ENCODE measurements at regions not wholly inside any gene's neighbourhood (a gene's known extent, or its start where the extent isn't known, plus 50 kb on each side); places are given as distances from the start of the nearest gene placed in this dataset.
"Not testable (repeated sequence)": the region's sequence is repeated elsewhere in the genome, so short reads cannot be mapped to it uniquely, and the experiment has no call there.

DNA sequence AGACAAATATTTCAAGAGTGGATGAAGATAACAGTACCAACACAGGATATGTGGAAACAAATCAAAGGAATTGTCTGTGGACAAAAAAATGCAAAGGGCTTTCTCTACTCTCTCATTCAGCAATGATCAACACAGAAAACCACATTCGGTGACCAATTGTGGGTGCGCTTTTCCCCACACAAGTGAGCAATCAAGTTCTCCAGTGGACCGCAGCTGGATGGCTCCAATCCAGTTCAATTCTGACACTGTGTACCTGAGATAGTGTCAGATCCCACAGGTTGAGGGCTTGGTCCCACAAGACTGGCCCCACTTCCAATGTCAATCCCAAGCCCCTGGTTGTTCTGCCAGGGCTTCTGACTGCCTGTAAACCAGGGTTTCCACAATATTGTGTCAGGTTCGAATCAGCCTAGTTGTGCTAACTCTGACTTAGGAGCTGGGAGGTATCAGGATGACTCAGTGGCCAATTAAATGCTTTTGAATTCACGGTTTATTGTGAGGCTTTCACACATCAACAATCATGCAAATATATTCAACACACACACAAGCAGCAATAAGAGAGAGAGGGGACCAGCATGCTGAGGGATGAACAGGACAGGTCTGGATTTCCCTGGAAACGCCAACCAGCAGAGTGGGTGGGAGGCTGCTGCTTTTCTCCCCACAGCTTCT, 87.0 kb upstream of the BTG3 start:
- H3K36me3 Mint-ChIP-seq (ENCODE audit: low read depth): no peaks in the 10 kb centered on the region
- H3K4me3 Mint-ChIP-seq: no peak overlapping the region
- no peak overlapping the region for H3K27ac Mint-ChIP-seq
- H3K4me1 Mint-ChIP-seq (ENCODE audit: low read depth): no peaks in the 10 kb centered on the region
- H3K27me3 Mint-ChIP-seq: no peaks in the 10 kb centered on the region
- H3K9me3 Mint-ChIP-seq: peaks cover 31% of the 10 kb centered on the region
- intact Hi-C loops (cut with micrococcal nuclease): no loop called here

DNA sequence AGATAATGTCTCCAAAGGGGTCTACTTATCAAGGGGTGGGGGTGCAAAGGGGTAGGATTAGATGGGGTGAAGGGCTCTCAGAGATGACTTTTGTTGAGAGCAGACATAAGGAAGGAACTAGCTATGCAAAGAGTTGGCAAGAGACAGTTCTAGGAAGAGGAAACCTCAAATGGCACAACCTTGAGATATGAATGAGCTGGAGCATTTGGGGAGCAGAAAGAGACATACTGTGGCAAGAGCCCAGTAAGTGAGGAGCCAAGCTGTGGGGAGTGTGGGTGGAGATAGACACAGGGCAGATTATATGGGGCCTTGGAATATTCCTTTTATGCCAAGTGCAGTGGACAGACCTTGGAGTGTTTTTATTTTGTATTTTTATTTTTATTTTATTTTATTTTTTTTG, 84.8 kb upstream of the BTG3 start:
- H3K27ac Mint-ChIP-seq: no peak overlapping the region
- intact Hi-C loops (cut with micrococcal nuclease): no loop called here
- no peaks in the 10 kb centered on the region for H3K36me3 Mint-ChIP-seq (ENCODE audit: low read depth)
- no peaks in the 10 kb centered on the region for H3K27me3 Mint-ChIP-seq
- H3K4me3 Mint-ChIP-seq: no peak overlapping the region
- H3K4me1 Mint-ChIP-seq (ENCODE audit: low read depth): no peaks in the 10 kb centered on the region
- peaks cover 23% of the 10 kb centered on the region for H3K9me3 Mint-ChIP-seq

DNA sequence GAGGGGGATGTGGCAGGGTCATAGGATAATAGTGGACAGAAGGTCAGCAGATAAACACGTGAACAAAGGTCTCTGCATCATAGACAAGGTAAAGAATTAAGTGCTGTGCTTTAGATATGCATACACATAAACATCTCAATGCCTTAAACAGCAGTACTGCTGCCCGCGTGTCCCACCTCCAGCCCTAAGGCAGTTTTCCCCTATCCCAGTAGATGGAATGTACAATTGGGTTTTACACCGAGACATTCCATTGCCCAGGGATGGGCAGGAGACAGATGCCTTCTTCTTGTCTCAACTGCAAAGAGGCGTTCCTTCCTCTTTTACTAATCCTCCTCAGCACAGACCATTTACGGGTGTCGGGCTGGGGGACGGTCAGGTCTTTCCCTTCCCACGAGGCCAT, 81.7 kb upstream of the BTG3 start:
- H3K27ac Mint-ChIP-seq; intact Hi-C loops (cut with micrococcal nuclease); H3K36me3 Mint-ChIP-seq (ENCODE audit: low read depth); H3K4me3 Mint-ChIP-seq; H3K4me1 Mint-ChIP-seq (ENCODE audit: low read depth); H3K27me3 Mint-ChIP-seq: not testable (repeated sequence)
- H3K9me3 Mint-ChIP-seq: peaks cover 23% of the 10 kb centered on the region

DNA sequence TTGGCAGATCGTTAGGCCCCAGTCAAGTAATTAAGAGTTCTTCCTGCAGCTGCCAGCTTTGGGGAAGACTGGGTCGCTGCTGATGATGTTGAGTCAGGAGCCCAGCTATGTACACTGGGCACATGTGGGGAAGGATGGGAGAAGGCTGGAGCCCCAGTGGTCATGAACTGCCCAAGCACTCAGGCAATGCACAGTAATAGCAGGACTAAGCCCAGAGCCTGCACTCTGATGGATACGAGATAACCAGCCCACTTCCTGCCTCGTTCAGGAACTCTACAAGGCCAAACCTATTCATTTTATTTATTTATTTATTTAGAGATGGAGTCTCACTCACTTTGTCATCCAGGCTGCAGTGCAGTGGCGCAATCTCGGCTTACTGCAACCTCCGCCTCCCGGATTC, 81.1 kb upstream of the BTG3 start:
- H3K27ac Mint-ChIP-seq: no peak overlapping the region
- no peak overlapping the region for H3K4me3 Mint-ChIP-seq
- H3K4me1 Mint-ChIP-seq (ENCODE audit: low read depth): peaks cover 12% of the 10 kb centered on the region
- peaks cover 7% of the 10 kb centered on the region for H3K27me3 Mint-ChIP-seq
- no peaks in the 10 kb centered on the region for H3K36me3 Mint-ChIP-seq (ENCODE audit: low read depth)
- H3K9me3 Mint-ChIP-seq: peaks cover 23% of the 10 kb centered on the region
- intact Hi-C loops (cut with micrococcal nuclease): no loop called here

DNA sequence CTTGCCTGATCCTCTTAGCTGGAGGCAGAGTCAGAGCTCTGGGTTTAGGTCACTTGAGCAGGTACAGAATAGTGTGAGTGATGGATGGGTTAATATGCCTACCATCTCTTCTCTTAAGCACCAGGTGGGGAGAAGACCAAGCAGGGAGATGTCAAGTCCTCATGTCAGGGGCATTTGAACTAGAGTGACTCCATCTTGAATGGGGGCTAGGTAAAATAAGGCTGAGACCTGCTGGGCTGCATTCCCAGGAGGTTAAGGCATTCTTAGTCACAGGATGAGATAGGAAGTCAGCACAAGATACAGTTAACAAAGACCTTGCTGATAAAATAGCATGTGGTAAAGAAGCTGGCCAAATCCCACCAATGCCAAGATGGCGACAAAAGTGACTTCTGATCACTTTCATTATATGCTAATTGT, 77.4 kb upstream of the BTG3 start:
- peaks cover 16% of the 10 kb centered on the region for H3K4me1 Mint-ChIP-seq (ENCODE audit: low read depth)
- H3K9me3 Mint-ChIP-seq: peaks cover 8% of the 10 kb centered on the region
- H3K36me3 Mint-ChIP-seq (ENCODE audit: low read depth): no peaks in the 10 kb centered on the region
- peaks cover 7% of the 10 kb centered on the region for H3K27me3 Mint-ChIP-seq
- no peak overlapping the region for H3K4me3 Mint-ChIP-seq
- peak overlapping the region; percentile 30 for H3K27ac Mint-ChIP-seq
- intact Hi-C loops (cut with micrococcal nuclease): no loop called here

DNA sequence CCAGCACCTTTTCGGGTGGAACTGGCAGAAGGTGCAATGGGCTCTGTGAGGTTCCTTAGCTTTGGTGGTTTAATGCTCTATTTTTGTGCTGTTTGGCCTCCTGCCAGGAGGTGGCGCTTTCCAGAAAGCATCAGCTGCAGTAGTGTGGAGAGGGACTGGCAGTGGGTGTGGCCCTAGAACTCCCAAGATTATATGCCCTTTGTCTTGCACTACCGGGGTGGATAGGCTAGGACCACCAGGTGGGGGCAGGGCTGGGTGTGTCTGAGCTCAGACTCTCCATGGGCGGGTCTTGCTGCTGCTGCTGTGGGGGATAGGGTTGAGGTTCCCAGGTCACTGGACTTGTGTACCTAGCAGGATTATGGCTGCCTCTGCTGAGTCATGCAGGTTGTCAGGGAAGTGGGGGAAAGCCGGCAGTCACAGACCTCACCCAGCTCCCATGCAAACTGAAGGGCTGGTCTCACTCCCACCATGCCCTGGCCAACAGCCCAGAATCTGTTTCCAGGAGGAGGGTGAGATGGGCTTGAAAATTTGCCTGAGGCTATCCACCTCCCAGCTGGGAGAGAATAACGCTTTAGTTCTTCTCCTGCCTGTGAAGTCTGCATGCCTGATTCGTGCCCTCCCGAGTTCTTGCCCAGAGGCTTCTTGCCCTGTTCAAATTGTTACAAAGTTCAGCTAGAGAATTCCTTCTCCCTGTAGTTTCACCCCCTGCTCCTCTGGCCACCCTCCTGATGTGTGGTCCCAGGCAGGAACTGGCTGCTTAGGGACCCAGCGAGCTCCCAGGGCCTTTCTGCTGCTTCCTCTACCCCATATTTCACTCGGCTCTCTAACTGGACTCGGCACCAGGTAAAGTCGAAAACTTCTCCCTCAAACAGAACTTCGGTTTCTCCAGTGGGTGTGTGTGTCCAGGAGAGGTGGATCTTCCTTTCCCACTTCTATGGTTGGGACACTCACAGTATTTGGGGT, 76.5 kb upstream of the BTG3 start:
- peaks cover 16% of the 10 kb centered on the region for H3K4me1 Mint-ChIP-seq (ENCODE audit: low read depth)
- H3K36me3 Mint-ChIP-seq (ENCODE audit: low read depth): no peaks in the 10 kb centered on the region
- peak overlapping the region; percentile 30 for H3K27ac Mint-ChIP-seq
- intact Hi-C loops (cut with micrococcal nuclease): no loop called here
- H3K27me3 Mint-ChIP-seq: peaks cover 7% of the 10 kb centered on the region
- peaks cover 8% of the 10 kb centered on the region for H3K9me3 Mint-ChIP-seq
- H3K4me3 Mint-ChIP-seq: peak overlapping the region; percentile 37

DNA sequence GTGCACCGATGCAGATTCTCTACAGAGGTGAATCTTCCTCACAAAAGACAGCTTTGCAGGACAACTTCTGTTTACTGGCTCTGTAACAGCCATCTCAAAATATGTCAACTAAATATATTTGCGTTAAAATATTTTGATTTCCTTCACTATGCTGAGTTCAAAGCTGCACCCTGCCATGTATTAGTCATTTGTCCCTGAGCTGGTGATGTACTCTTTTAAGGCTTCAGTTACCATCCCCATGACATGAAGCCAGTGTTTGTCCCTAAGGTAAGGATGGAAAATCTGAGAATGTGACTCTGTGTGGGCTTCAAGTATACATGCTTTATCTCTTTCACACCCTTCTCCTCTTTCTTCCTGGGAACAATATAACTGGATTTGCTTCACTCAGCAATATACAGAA, 70.2 kb upstream of the BTG3 start:
- no peaks in the 10 kb centered on the region for H3K27me3 Mint-ChIP-seq
- intact Hi-C loops (cut with micrococcal nuclease): no loop called here
- H3K27ac Mint-ChIP-seq: no peak overlapping the region
- H3K36me3 Mint-ChIP-seq (ENCODE audit: low read depth): no peaks in the 10 kb centered on the region
- no peak overlapping the region for H3K4me3 Mint-ChIP-seq
- no peaks in the 10 kb centered on the region for H3K4me1 Mint-ChIP-seq (ENCODE audit: low read depth)
- H3K9me3 Mint-ChIP-seq: peaks cover 8% of the 10 kb centered on the region

DNA sequence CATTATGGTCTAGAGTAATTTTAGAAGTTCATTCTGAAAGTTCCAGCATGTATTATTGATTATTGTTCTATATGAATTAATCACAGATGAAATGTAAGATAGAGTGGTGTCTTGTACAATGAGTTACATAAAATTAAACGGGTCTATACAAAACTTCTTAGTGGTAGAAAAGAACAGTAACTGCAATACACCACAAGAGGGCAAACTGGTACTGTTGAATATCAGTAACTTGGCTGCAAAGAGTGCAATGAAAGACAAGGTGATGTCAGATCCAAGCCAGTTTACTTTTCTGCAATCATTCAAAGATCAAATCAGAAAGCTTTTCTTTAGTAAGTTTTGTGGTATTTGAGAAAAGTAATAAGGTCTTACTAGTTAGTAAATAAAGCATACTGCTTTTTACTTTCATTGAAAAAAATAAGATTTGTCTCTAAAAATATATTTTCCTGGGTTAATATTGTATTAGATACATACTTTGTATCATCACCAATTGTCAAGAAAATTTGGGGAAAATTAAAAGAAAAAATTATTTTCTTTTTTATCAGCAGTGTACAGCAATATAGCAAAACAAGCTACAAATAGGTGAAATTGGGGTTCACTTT, 66.4 kb upstream of the BTG3 start:
- intact Hi-C loops (cut with micrococcal nuclease): loop anchor here (1.0 kb wide), 2 partner anchors 224 to 246 kb away; no protein-coding TSS in a partner anchor
- Mint-ChIP-seq H3K27ac (no peak overlapping the region), H3K27me3 (no peaks in the 10 kb centered on the region), H3K9me3 (no peaks in the 10 kb centered on the region), H3K4me3 (no peak overlapping the region), H3K36me3 (ENCODE audit: low read depth) (no peaks in the 10 kb centered on the region), H3K4me1 (ENCODE audit: low read depth) (no peaks in the 10 kb centered on the region)

DNA sequence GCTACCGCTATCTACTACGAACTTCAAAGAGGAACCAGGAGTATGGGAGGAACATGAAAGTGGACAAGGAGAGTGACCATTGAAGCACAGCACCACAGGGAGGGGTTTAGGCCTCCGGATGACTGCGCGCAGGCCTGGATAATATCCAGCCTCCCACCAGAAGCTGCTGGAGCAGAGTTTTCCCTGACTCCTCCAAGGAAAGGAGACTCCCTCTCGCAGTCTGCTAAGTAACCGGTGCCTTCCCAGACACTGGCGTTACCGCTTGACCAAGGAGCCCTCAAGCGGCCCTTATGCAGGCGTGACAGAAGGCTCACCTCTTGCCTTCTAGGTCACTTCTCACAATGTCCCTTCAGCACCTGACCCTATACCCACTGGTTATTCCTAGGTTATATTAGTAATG, 64.2 kb upstream of the BTG3 start:
- H3K4me3 Mint-ChIP-seq; H3K9me3 Mint-ChIP-seq; intact Hi-C loops (cut with micrococcal nuclease); H3K36me3 Mint-ChIP-seq (ENCODE audit: low read depth); H3K27me3 Mint-ChIP-seq; H3K4me1 Mint-ChIP-seq (ENCODE audit: low read depth); H3K27ac Mint-ChIP-seq: not testable (repeated sequence)

DNA sequence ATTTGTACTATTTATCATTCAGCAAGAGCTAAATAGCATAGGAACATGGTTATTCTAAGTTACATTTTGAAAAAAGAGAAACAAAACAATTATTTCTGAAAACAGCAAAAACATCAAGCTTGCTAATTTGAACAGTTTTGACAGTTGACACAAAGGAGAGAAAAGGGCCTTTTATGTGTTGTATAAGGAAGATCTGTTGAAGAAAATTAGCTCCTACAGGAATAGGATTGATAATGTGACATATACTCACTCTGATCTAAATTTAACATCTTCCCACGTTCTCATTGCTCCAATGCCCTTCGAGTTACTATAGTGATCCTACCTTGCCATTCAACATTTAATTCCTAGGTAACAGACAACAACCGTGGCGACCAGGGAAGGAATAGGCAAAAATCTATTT, 61.4 kb upstream of the BTG3 start:
- intact Hi-C loops (cut with micrococcal nuclease): no loop called here
- Mint-ChIP-seq H3K4me1 (ENCODE audit: low read depth) (no peaks in the 10 kb centered on the region), H3K27me3 (no peaks in the 10 kb centered on the region), H3K4me3 (no peak overlapping the region), H3K9me3 (no peaks in the 10 kb centered on the region), H3K27ac (no peak overlapping the region), H3K36me3 (ENCODE audit: low read depth) (no peaks in the 10 kb centered on the region)

DNA sequence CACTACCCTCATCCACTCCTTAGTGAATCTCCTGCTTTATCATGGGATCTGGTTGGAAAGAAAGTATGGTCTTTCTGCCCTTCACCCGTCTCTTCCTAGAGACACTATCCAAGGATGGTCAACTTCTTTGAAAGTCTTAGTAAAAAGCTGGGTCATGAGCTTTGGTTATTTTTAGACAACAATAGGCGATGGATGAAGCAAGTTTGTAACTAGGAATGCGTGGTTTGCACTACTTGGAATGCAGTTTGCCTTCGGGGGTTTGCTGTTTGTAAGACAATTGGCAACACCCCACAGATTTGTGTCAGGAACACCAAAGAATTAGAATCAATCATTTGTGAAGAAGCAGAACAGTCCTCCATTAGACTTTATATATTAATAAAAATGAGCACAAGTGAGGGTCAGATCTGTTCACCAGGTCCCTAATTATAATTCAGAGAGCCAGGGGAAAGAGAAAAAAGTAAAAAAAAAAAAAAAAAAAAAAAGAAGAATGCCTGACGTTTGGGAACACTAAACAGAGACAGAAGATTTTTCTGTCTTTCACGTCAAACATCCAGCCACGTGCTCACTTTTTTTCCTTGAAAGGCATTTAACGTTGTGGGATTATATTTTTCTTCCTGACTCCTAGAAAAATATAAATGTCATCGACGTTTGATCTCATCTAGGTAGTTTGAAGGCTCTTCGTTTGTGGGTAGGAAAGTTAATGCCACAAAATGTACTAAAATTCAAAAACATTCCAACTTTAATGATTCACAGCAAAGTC, 60.7 kb upstream of the BTG3 start:
- Mint-ChIP-seq H3K4me3 (no peak overlapping the region), H3K27me3 (no peaks in the 10 kb centered on the region), H3K27ac (no peak overlapping the region), H3K4me1 (ENCODE audit: low read depth) (no peaks in the 10 kb centered on the region), H3K36me3 (ENCODE audit: low read depth) (no peaks in the 10 kb centered on the region), H3K9me3 (no peaks in the 10 kb centered on the region)
- intact Hi-C loops (cut with micrococcal nuclease): no loop called here

DNA sequence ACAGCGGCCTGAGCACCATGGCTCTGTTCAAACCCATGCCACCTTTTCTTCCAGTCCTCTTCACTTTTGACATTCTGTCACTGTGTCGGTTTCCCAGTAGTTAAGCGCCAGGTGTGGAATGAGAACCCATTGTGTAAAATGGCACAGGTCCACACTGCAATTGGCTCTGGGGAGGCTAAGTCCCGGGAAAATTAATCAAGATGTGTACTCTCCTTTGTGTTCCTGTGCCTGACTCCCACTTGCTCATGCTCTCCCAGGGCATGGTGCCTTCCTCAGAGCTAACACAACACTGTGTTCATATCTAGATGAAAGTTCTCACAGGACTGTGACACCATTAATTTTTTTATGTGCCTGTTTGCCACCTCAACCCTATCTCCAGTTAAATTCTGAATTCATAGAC, 59.0 kb upstream of the BTG3 start:
- H3K27ac Mint-ChIP-seq: no peak overlapping the region
- no peak overlapping the region for H3K4me3 Mint-ChIP-seq
- no peaks in the 10 kb centered on the region for H3K36me3 Mint-ChIP-seq (ENCODE audit: low read depth)
- no peaks in the 10 kb centered on the region for H3K27me3 Mint-ChIP-seq
- H3K4me1 Mint-ChIP-seq (ENCODE audit: low read depth): no peaks in the 10 kb centered on the region
- H3K9me3 Mint-ChIP-seq: no peaks in the 10 kb centered on the region
- intact Hi-C loops (cut with micrococcal nuclease): no loop called here

DNA sequence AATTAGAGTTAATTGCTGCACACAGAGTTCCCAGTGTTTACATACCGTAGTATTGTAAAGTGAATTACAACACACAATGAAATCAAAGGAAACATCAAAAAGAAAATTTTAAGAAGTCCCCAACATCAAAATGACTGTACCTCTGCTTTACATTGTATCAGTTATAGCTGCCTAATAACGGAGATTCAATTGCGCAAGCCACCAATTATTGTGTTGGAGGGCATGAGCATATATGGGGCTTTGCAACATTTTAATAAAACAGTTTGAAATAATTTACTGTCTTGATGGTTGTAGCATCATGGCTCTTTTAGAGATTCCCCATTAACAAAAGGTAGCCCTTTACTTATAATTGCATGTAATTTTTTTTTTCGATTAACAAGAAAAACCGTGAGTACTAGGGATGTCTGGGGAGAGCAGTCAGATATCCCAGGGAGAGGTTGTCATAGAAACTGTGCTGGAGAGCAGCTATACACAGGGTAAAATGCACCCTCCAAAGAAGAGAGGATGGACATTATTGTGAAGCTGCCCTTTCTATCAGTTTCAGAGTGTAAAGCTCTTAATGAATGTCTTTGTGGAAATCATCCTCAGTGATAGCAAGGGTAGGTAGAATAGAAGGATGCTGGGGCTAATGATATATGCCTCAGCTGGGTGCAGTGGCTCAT, 55.9 kb upstream of the BTG3 start:
- H3K27ac Mint-ChIP-seq: no peak overlapping the region
- H3K36me3 Mint-ChIP-seq (ENCODE audit: low read depth): no peaks in the 10 kb centered on the region
- H3K27me3 Mint-ChIP-seq: peaks cover 1% of the 10 kb centered on the region
- H3K4me1 Mint-ChIP-seq (ENCODE audit: low read depth): no peaks in the 10 kb centered on the region
- H3K9me3 Mint-ChIP-seq: no peaks in the 10 kb centered on the region
- intact Hi-C loops (cut with micrococcal nuclease): no loop called here
- H3K4me3 Mint-ChIP-seq: no peak overlapping the region
